Tibial nerve (tissue), 4 donors: ENCODE measurements at regions not wholly inside any gene's neighbourhood (a gene's known extent, or its start where the extent isn't known, plus 50 kb on each side); places are given as distances from the start of the nearest gene placed in this dataset.

Experiments
- CTCF ChIP-seq, 5 experiments: fragments of 200-600 bp in 3 of 5; fragments of 450-650 bp in 2 of 5; sonication (generic) in 3 of 5; IDR thresholded peaks; one replicate each; pipeline ENCODE4 v1.5.1; 2016 to 2019; ENCODE audit warnings: antibody characterized with exemption in 5 of 5, mild to moderate bottlenecking in 3 of 5, moderate library complexity in 2 of 5
- EP300 ChIP-seq, 2 donors: sonication (generic); formaldehyde crosslinking; IDR thresholded peaks; one replicate each; pipeline ENCODE4 v1.6.1; 2017; ENCODE audit warnings: antibody characterized with exemption in 2 of 2, mild to moderate bottlenecking in 1 of 2
- POLR2A ChIP-seq, 2 donors: fragments of 450-650 bp; IDR thresholded peaks; one replicate each; pipeline ENCODE4 v1.6.1; 2017; ENCODE audit warnings: antibody characterized with exemption in 2 of 2, mild to moderate bottlenecking in 2 of 2, moderate library complexity in 2 of 2

GRCh38 chr3:193030276-193030675 is 112.6 kb upstream of the MB21D2 start:
- no peak for TF ChIP-seq CTCF (IDR thresholded peaks at IDR 0.05)
- no peak for TF ChIP-seq POLR2A (IDR thresholded peaks at IDR 0.05)
- TF ChIP-seq EP300 (IDR thresholded peaks at IDR 0.05), result no peak
